PFSK-1 (cell line): ENCODE measurements at regions not wholly inside any gene's neighbourhood (a gene's known extent, or its start where the extent isn't known, plus 50 kb on each side); places are given as distances from the start of the nearest gene placed in this dataset.

Experiments
- FOXP2 ChIP-seq: optimal IDR thresholded peaks from 2 replicates; pipeline ENCODE3; 2011; ENCODE audit warnings: borderline replicate concordance, control low read depth, inconsistent platforms; ENCODE audit not compliant: insufficient read depth; ENCODE audit errors: extremely low read length, extremely low read depth
- POLR2AphosphoS5 ChIP-seq: IDR thresholded peaks from 2 replicates; pipeline ENCODE4 v1.6.1; 2012; ENCODE audit warnings: low read depth, mild to moderate bottlenecking, control low read depth, low read length, moderate library complexity
- REST ChIP-seq, 2 experiments: IDR thresholded peaks; 2 replicates each; pipeline versions ENCODE4 v1.6.1 to v1.8.0; 2011 to 2012; ENCODE audit warnings: low read depth in 2 of 2, low read length in 2 of 2, control low read depth in 1 of 2, inconsistent platforms in 1 of 2, mild to moderate bottlenecking in 1 of 2, moderate library complexity in 1 of 2; ENCODE audit not compliant: insufficient read depth in 1 of 2
- SIN3A ChIP-seq: IDR thresholded peaks from 2 replicates; pipeline ENCODE4 v1.6.1; 2012; ENCODE audit warnings: mild to moderate bottlenecking, low read length, moderate library complexity, borderline replicate concordance; ENCODE audit not compliant: insufficient read depth
- TAF1 ChIP-seq: IDR thresholded peaks from 2 replicates; pipeline ENCODE4 v1.6.1; 2012; ENCODE audit warnings: low read length, control low read depth, borderline replicate concordance; ENCODE audit not compliant: insufficient read depth

- no peak for TF ChIP-seq FOXP2
- no peak for TF ChIP-seq REST (IDR thresholded peaks at IDR 0.05; ENCODE audit: insufficient read depth in 1 of 2, low read depth in 2 of 2, low read length in 2 of 2)
- no peak for TF ChIP-seq SIN3A
- TF ChIP-seq TAF1 = no peak
- no peak for TF ChIP-seq POLR2AphosphoS5
These were observed 52.3 kb upstream of the SNTG2 start for GRCh38 chr2:898319-898718.

GRCh38 chr2:897091-897490, 53.6 kb upstream of the SNTG2 start:
- TF ChIP-seq TAF1 (no peak), FOXP2 (no peak), REST (IDR thresholded peaks at IDR 0.05; ENCODE audit: insufficient read depth in 1 of 2, low read depth in 2 of 2, low read length in 2 of 2) (no peak), POLR2AphosphoS5 (no peak), SIN3A (no peak)

- TF ChIP-seq TAF1 = no peak
These were observed 57.3 kb upstream of the SNTG2 start for GRCh38 chr2:893311-893710.

- TF ChIP-seq POLR2AphosphoS5 (no peak), REST (IDR thresholded peaks at IDR 0.05; ENCODE audit: insufficient read depth in 1 of 2, low read depth in 2 of 2, low read length in 2 of 2) (no peak), TAF1 (no peak), FOXP2 (no peak), SIN3A (no peak)
These were observed 57.8 kb upstream of the SNTG2 start for GRCh38 chr2:892892-893291.

GRCh38 chr2:892401-892800, 58.2 kb upstream of the SNTG2 start:
- TF ChIP-seq POLR2AphosphoS5 (no peak), SIN3A (no peak), TAF1 (no peak), REST (IDR thresholded peaks at IDR 0.05; ENCODE audit: insufficient read depth in 1 of 2, low read depth in 2 of 2, low read length in 2 of 2) (no peak), FOXP2 (no peak)
